ENCODE measurements at regions not wholly inside any gene's neighbourhood (a gene's known extent, or its start where the extent isn't known, plus 50 kb on each side); places are given as distances from the start of the nearest gene placed in this dataset.

GRCh38 chr20:50301712-50302111, 111.1 kb downstream of the CEBPB start:
- no peak for DNase-seq

- no peak for DNase-seq
These were observed 111.9 kb downstream of the CEBPB start for GRCh38 chr20:50302341-50303057.

DNA sequence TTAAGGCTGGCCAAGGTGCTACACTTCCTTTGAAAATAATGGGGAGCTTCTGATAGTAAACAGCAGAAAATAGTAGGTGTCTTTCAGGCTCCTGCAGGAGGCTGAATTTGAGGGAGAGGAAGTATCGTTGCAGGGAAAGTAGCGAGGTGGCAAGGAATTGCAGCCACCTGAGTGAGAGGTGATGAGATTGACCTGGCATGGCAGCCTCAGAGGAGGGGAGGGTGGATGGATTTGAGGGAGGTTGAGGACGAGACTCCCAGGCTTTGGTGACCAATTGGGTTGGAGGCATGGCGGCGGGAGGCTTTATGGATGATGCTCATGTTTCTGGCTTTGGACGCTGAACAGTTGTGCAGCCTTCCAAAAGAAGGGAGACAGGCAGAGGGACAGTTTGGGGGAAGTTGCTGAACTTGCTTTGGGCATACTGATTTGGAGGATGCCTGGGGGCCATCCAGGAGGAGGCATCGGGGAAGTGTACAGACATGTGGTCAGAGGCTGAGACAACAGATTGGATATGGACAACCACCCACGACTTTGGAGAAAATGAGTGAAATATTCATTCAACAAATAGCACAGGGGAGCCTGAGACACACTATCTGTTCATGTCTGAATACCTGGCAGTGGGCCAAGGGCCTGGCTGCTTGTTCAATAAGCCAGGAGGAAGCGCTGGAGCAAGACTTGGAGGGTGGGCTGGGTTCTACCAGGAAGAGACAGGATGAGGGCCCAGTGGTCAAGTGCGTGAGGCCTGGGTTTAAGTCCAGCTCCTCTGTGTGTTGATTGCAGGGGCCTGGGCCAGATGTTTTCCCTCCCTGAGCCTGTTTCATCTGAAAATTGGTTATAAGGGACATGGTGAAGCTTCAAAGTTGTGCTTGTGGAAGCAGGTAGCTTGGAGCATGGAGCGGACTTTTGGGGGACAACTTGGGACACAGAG, 113.2 kb downstream of the CEBPB start:
- DNase-seq: no peak

GRCh38 chr20:50304501-50304856, 113.8 kb downstream of the CEBPB start:
- no peak for DNase-seq

DNA sequence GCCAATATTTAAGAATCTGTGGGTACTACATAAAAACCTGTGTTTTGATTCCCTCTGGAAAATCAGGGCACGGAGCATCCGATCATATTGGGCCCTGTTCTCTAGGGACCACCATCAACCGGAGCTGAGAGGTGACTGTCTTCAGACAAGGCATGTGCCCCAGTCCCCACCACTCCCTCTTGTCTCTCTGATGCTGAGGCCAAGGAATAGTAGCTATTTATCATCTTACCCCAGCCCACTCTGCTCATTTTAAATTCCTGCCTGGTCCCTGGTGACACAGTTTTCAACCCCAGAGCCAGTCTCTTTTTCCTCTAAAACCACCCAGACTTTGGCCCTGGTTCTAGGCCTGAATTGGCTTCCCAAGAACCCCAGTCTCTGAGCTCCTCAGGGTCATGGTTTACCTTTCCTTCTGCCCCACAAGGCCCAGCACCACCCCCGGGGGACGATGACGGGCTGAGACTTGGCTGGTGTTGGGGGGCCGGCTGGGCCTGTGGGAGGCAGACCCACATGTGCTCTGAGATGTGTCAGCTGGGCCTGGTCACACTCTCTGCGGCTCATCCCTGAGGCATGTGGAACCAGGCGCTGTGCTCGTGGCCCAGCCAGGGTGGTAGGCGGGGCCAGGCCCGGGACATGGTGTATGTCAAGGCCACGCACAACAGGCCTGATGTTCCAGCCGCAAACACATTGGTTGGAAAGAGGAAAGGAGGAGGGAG, 114.4 kb downstream of the CEBPB start:
- no peak for DNase-seq

GRCh38 chr20:50305636-50306477, 115.2 kb downstream of the CEBPB start:
- DNase-seq: no peak

DNA sequence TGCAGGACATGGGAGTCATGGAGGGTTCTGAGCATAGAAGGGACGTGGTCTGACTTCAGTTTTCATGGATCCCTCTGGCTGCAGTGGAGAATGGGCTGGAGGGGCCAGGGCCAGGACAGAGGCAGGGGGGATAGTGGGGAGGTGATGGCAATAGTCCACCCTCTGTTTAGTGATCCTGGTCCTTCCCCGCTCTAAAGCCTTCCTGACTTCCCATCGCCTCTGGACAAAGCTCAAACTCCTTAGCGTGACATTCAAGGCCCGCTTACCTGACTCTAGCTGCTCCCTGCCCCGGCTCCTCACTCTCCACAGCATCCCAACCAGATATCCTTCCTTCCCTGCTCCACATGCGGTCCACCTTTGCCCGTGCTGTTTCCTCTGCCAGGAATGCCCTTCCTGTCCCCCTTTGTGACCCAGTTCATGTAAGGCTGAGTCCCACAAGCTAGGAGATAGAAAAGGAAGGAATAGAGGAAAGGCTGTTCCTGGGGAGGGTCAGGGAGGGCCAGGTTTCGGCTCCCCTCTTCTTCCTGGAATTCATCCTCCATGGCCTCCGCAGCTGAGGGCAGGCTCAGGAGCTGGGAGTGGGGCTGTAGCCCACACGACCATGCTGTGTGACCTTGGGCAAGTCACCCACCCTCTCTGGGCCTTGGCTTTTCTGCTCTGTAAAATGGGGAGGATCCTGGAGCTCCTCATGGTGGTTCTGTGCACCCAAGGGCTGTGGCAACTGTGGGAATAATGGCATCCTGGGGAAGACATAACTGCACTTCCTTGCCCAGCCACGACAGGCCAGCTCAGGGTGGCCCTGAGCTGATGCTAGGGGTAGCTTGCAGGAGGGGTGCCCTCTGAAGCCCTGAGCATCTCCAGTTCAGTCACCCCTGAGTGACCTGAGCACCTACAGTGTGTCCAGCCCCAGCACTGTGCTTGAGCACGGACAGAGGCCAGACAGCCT, 116.1 kb downstream of the CEBPB start:
- no peak for DNase-seq

DNA sequence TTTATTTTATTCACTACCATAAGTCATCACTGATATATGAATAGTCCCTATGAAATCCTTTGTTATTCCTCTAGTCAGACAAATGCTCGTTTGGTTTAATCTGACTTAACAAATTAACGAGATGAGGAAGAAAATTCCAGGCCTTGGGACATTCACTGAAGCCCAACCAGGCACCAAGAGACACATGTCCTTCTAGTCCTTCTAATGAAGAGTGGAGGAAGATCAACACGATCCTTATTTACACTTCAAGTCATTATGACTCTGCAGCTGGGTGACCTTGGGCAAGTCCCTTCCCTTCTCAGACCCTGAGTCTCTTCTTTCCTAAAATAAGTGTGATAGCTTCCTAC, 117.5 kb downstream of the CEBPB start:
- no peak for DNase-seq

DNA sequence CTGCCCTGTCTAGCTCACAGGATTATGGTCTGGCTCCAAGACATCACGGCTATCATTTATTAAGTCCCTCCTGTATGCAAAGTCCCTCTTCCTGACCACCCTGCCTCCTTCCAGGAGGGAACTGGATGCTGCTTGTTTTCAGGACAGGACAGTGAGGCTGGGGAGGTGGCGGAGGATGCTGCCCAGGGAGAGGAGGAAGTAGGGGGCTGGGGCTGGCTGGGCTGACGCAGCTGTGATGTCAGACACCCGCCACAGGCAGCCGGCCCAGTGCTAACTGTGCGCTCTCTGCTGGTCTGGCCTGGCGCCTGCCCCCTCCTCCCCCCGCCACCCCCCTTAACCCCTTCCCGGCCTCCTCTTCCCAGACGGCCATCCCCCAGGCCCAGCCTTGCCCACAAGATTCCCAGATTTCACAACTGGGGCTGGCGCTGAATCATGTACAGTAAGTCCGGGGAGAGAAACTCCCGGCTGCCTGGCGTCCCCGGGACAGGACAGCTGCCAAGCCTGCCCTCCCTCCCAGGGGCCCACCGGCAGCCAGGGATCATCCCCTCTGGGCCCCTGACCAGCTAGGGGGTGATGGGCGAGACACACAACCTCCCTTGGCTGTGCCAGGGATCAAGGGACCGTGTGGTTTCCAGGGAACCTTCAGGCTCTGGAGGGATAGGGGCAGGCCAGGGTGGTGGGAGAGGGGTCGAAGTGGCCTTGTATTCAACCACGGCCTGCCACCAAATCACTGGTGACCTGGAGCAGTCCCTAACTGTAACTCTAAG, 118.1 kb downstream of the CEBPB start:
- peak; percentile 32 for DNase-seq

- no peak for DNase-seq
These were observed 118.7 kb downstream of the CEBPB start for GRCh38 chr20:50309280-50309763.

DNA sequence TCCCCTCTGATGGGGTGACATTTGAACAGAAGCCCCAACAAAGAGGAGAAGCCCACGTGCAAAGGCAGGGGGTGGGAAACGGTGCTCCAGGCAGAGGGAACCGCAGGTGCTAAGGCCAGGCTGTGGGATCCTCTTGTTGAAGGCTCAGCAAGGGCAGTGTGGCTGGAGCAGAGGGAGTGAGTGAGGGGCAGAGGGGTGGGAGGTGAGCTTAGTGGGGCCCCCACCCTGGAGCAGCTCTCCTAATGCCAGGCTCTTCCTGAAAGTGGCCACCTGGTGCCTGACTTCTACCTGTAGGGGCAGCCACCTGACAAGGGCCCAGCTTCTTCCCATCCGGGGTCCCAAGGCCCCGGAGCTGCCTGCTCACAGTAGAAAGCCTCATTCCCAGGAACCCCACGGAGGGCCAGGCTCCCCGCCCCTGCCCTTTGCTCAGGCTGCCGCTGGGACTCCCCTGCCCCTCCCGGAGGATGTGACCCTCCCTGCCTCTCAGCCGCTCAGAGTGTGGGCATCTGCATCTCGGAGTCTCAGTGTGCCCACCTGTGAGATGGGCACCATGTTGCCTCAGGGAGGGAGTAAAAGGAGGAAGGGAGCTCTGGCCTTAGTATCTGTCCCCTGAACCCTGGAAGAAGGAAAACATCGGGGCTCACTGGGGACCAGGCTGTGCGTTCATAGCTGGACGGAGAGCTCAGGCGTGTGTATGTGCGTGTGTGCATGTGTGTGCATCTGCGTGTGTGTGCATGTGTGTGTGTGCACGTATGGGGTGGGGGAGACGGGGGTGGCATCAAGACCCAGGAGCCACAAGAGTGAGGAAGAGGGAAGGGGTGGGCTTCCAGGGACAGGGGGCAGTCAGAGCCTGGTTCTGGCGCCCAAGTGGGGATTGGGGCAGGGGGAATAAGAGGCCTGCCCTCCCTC, 119.4 kb downstream of the CEBPB start:
- DNase-seq: no peak

- DNase-seq: no peak
These were observed 120.0 kb downstream of the CEBPB start for GRCh38 chr20:50310673-50311051.

DNA sequence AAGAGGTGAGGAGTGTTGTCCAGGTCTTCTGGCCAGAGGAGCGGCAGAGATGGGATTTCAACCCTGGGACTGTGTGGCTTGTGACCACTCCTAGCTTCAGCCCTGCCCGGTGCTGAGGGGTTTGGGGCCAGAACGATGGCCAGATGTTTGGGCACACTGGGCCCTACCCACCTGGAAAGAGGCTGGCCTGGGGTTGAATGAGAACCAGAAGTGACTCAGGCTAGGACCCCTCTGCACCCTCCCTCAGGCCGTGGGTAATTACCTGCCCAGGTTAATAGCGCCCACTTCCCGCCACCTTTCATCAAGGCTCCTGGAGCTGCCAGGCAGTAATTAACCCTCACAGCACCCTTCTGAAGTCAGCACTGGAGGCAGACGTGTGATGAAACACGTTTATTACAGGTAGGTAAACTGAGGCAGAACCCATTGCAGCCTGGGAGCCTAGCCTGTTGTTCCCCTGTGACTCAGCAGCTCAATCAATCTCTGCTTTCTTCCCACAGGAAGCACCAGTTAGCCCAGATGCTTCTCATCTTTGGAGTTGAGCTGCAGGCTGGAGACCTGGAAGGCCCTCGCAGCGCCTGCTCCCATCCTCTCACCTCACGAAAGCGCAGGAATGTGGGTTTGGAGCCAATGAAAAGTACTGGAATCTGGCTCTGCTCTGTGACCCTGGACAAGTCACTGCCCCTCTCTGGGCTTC, 120.8 kb downstream of the CEBPB start:
- DNase-seq: no peak

- DNase-seq: no peak
These were observed 121.5 kb downstream of the CEBPB start for GRCh38 chr20:50312002-50312681.

- no peak for DNase-seq
These were observed 122.3 kb downstream of the CEBPB start for GRCh38 chr20:50312682-50313521.

- DNase-seq: no peak
These were observed 122.8 kb downstream of the CEBPB start for GRCh38 chr20:50313522-50313820.
